Head of caudate nucleus (tissue), 42 donors: ENCODE measurements at regions not wholly inside any gene's neighbourhood (a gene's known extent, or its start where the extent isn't known, plus 50 kb on each side); places are given as distances from the start of the nearest gene placed in this dataset.

Experiments
- DNase-seq, 42 donors: peaks; one replicate each; pipeline versions ENCODE4 v3.0.0 to v3.0.0-alpha.2; 2020 to 2021; ENCODE audit warnings: mixed read lengths in 7 of 42
- intact Hi-C: fragments of 100-400 bp; cut with DNase I; formaldehyde crosslinking; loops from one replicate; pipeline ENCODE4 v1.15.0; 2022

GRCh38 chr2:220159738-220160137 lies 532.3 kb downstream of the SLC4A3 start:
- intact Hi-C loops, result no loop called here
- no peak for DNase-seq

- DNase-seq, result no peak
- intact Hi-C loops, result no loop called here
Measured at GRCh38 chr2:220162320-220162719, 534.9 kb downstream of the SLC4A3 start.

GRCh38 chr2:220163486-220163885 lies 536.1 kb downstream of the SLC4A3 start:
- no peak for DNase-seq

GRCh38 chr2:220165401-220165800 lies 538.0 kb downstream of the SLC4A3 start:
- DNase-seq, result no peak
- intact Hi-C loops, result no loop called here

More at GRCh38 chr2:220163486-220163885, 536.1 kb downstream of the SLC4A3 start:
- intact Hi-C loops, result no loop called here

- intact Hi-C loops, result no loop called here
- DNase-seq, result no peak
Measured at GRCh38 chr2:220166616-220167015, 539.2 kb downstream of the SLC4A3 start.

DNA sequence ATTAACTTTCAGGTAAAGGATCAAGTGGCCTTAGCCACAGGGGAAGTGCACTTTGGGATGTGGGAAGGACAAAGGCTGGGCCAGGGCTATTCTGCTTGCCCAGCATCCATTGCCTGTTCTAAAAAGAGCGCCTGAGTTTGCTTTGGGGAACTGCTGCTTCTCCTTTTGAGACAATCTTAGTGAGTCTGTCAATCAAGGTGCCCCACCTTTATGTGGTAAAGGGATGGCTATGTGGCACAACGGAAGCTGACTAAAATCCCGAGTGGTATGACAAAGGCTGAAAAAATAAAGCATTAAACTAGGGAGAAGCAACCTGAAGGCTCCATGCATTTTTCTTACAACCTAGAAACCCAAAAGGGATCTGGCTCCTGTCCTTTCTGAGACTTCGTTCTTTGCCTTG lies 540.5 kb downstream of the SLC4A3 start:
- intact Hi-C loops, result no loop called here
- no peak for DNase-seq

- no peak for DNase-seq
- intact Hi-C loops, result no loop called here
Measured at GRCh38 chr2:220168891-220169546, 541.6 kb downstream of the SLC4A3 start.

DNA sequence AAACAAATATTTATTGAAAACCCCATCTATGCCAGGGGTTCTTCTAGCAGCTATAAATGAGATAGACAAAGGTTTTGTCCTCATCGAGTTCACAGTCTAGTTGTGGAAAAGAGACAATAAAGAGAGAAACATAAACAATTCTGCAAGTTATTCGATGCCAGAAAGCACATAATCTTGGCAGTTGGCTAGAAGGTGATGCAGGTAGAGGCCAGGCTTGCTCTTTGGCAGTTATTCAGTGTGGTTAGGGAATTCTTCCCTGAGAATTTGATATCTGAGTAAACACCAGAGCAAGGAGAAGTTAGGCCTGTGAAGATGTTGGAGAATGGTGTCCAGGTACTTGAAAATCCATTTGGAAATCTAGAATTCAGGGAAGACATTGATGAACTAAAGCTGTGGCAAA lies 547.4 kb downstream of the SLC4A3 start:
- intact Hi-C loops, result no loop called here
- DNase-seq, result no peak

DNA sequence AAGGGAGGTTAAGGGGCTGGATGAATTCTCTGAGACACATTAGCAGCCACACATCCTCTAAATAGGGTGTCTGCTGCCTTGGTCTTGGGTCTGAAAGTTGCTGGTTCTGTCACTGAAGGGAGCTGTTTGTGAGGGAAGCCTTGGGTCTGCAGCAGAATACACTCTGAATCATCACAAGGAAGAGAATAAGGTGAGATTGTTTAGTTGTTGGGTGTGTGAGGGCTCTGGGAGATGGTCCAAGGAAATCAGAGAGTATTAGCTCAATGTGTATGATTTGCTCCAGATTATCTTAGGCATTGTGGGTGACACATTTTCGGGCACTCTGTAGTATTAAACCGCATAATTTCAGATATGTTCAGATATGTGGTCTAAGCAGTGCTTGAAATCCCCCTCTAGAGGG lies 548.5 kb downstream of the SLC4A3 start:
- intact Hi-C loops, result no loop called here
- no peak for DNase-seq

DNA sequence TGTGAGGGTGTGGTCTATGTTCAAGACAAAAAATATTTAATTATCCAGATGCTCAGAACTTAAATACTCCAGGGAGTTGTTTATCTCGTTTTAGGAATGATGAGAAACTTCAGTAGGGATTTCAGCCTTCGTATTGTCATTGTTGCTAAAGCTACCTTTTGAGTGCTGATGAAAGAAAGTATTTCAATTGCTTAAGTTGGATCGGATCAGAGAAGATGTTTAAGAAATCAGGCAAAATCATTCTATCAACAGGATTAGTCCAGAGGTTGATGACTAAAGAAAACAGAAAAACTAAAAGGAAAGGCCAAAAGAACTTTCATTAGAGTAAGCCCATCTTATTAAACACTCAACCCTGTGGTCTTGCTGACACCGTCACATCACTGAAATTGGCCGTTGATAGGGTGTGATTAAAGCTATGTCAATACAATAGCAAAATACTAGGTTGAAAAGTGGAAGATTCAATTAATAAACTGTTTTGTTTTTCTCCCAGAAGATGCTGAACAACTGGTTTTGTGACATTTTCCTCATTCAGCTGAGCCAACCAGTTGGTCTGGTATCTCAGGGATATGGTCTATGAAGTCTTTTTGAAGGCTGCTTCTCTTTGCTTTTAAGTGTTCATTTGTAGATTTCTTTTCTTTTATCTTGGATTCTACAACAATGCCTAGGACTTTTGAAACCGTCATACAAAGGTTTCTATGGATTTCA lies 551.7 kb downstream of the SLC4A3 start:
- no peak for DNase-seq

DNA sequence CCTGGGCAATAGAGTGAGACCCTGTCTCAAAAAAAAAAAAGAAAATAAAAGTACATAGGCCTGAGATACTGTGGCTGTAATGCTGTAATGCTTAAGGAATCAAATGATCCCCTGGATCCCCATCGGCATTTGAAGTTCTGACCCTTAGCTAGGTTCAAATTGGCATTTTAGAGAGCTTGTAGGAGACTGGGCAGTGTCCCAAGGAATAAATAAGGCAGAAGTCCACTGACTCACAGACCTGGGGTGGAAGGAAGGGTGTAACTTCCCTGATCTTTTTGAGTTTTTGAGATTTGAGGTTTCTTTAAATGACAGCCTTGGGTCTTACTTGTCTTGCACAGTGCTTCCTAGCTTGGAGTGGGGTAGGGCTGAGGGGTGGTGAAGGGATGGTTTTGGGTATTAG lies 553.7 kb downstream of the SLC4A3 start:
- no peak for DNase-seq
- intact Hi-C loops, result no loop called here

More for the DNA sequence above, 551.7 kb downstream of the SLC4A3 start:
- intact Hi-C loops, result no loop called here

DNA sequence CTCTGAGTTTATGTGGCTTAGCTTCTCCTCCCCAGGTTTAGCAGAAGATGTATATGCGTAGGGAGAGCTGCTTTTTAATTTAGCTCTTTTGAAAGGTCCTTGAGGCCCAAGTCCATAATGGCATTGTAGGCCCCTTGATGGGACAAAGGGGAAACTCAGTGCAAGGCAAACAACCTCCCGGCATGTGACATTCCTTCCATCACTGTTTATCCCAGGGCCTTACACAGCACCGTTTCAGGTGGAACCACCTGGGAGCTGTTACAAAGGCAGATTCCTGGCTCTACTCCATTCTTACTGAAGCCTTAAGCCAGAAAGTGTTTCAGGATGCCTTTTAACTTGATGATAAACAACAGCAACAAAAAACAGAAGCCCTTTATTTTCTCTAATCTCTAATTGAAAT lies 555.4 kb downstream of the SLC4A3 start:
- intact Hi-C loops, result no loop called here

DNA sequence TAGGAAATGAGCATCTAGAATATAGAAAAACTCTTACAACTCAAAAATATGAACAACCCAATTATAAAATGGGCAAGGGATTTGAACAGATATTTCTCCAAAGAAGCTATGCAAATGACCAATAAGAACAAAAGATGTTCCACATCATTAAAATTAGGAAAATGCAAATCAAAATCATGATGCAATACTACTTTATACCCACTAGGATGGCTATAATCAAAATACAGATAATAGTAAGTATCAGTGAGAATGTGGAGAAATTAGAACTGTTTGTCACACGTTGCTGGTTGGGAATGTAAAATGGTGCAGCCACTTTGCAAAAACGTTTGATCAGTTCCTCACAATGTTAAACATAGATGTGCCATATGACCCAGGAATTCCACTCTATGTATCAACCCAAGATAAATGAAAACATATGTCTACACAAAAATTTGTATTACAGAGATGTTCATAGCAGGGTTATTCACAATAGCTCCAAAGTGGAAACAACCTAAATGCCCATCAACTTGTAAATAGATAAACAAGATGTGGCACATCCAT lies 558.4 kb downstream of the SLC4A3 start:
- intact Hi-C loops, result no loop called here

More for the DNA sequence above, 555.4 kb downstream of the SLC4A3 start:
- no peak for DNase-seq

GRCh38 chr2:220188031-220188430 lies 560.6 kb downstream of the SLC4A3 start:
- intact Hi-C loops, result no loop called here
- no peak for DNase-seq

More for the DNA sequence above, 558.4 kb downstream of the SLC4A3 start:
- DNase-seq, result no peak

- intact Hi-C loops, result no loop called here
- DNase-seq, result no peak
Measured at GRCh38 chr2:220191031-220191430, 563.6 kb downstream of the SLC4A3 start.

- intact Hi-C loops, result no loop called here
- DNase-seq, result no peak
Measured at GRCh38 chr2:220191737-220192136, 564.3 kb downstream of the SLC4A3 start.

- intact Hi-C loops, result no loop called here
- no peak for DNase-seq
Measured at GRCh38 chr2:220192994-220193753, 565.7 kb downstream of the SLC4A3 start.

- no peak for DNase-seq
- intact Hi-C loops, result no loop called here
Measured at GRCh38 chr2:220194630-220195584, 567.5 kb downstream of the SLC4A3 start.

DNA sequence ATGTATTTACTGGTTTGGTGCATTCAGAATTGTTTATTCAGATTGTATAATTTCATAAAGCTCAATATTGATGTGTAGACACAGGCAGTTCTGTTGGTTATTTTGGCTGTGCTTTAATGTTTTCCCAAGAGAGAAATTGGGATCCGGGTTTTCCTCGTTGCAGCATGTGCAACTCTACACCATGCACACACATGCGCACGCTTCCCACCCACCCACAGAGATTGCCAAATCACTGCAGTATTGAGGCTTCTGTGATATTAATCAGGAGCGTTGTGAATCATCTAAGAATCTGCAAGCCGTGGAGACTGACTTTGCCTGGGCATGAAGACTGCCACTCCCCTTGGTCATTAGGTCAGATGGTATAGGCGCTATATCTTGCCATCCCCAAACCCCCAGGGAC lies 571.5 kb downstream of the SLC4A3 start:
- DNase-seq, result peak in 18 of 42 donors; percentile 5 to 67 (median 18)
- intact Hi-C loops, result no loop called here
